CD14-positive monocyte (primary cell): ENCODE measurements at regions not wholly inside any gene's neighbourhood (a gene's known extent, or its start where the extent isn't known, plus 50 kb on each side); places are given as distances from the start of the nearest gene placed in this dataset.

Experiments used
- DNase-seq, 3 donors: peaks; one replicate each; pipeline ENCODE4 v3.0.0-alpha.2; 2011 to 2022
- H2AFZ ChIP-seq: 2 replicates; pipeline ENCODE4 v1.6.0; 2012; ENCODE audit warnings: mild to moderate bottlenecking, low read depth, low read length, inconsistent platforms; ENCODE audit not compliant: insufficient read depth, poor library complexity, severe bottlenecking
- H3K27ac ChIP-seq, 2 donors: 1 replicate in 1 of 2; 2 replicates in 1 of 2; pipeline ENCODE4 v1.5.1; 2012 to 2013; ENCODE audit warnings: low read length in 2 of 2, control low read depth in 1 of 2, inconsistent platforms in 1 of 2, low read depth in 1 of 2, mild to moderate bottlenecking in 1 of 2
- H3K27me3 ChIP-seq, 2 donors: one replicate each; pipeline versions ENCODE4 v1.6.0 to v1.6.1; 2011 to 2013; ENCODE audit warnings: low read length in 2 of 2; ENCODE audit not compliant: control insufficient read depth in 2 of 2, insufficient read depth in 2 of 2
- H3K36me3 ChIP-seq, 2 donors: replicated peaks in 1 of 2; 1 replicate in 1 of 2; 2 replicates in 1 of 2; pipeline versions ENCODE4 v1.5.1 to v1.6.1; 2012 to 2013; ENCODE audit warnings: low read length in 2 of 2, control low read depth in 1 of 2, inconsistent platforms in 1 of 2, mild to moderate bottlenecking in 1 of 2; ENCODE audit not compliant: insufficient read depth in 2 of 2, control insufficient read depth in 1 of 2
- H3K4me1 ChIP-seq, 2 donors: 1 replicate in 1 of 2; 2 replicates in 1 of 2; pipeline versions ENCODE4 v1.5.1 to v1.6.1; 2012 to 2013; ENCODE audit warnings: low read length in 2 of 2, control low read depth in 1 of 2, inconsistent platforms in 1 of 2, mild to moderate bottlenecking in 1 of 2, moderate library complexity in 1 of 2; ENCODE audit not compliant: insufficient read depth in 2 of 2, control insufficient read depth in 1 of 2
- H3K4me2 ChIP-seq: replicated peaks from 2 replicates; pipeline ENCODE3; 2012; ENCODE audit warnings: low read length, moderate library complexity, mild to moderate bottlenecking; ENCODE audit not compliant: poor library complexity, severe bottlenecking; ENCODE audit errors: extremely low read depth
- H3K4me3 ChIP-seq, 3 experiments: fragments of 200-600 bp in 1 of 3; sonication (generic) in 1 of 3; replicated peaks in 1 of 3; 1 replicate in 2 of 3; 2 replicates in 1 of 3; pipeline ENCODE4 v1.5.1; 2011 to 2013; ENCODE audit warnings: low read length in 3 of 3, mild to moderate bottlenecking in 3 of 3, control low read depth in 2 of 3, low read depth in 2 of 3, inconsistent platforms in 1 of 3, moderate library complexity in 1 of 3
- H3K79me2 ChIP-seq: 2 replicates; pipeline ENCODE4 v1.6.0; 2012; ENCODE audit warnings: mild to moderate bottlenecking, control low read depth, inconsistent platforms, low read length, moderate library complexity; ENCODE audit not compliant: insufficient read depth
- H3K9ac ChIP-seq: 2 replicates; pipeline ENCODE4 v1.6.0; 2017; ENCODE audit warnings: low read length, mild to moderate bottlenecking; ENCODE audit not compliant: insufficient read depth, poor library complexity, severe bottlenecking
- H3K9me3 ChIP-seq, 2 donors: replicated peaks in 1 of 2; 1 replicate in 1 of 2; 2 replicates in 1 of 2; pipeline versions ENCODE4 v1.5.1 to v1.6.1; 2012 to 2013; ENCODE audit warnings: low read length in 2 of 2, control low read depth in 1 of 2; ENCODE audit not compliant: control insufficient read depth in 1 of 2, insufficient read depth in 1 of 2
- H4K20me1 ChIP-seq: 2 replicates; pipeline ENCODE4 v1.6.0; 2012; ENCODE audit warnings: mild to moderate bottlenecking, low read length, control low read depth, moderate library complexity; ENCODE audit not compliant: insufficient read depth
- H3K27ac Mint-ChIP-seq, 7 donors: one replicate each; pipeline ENCODE4 v1.8.0; 2020; ENCODE audit warnings: mild to moderate bottlenecking in 7 of 7, mixed read lengths in 7 of 7, moderate library complexity in 6 of 7, inconsistent platforms in 2 of 7
- H3K27me3 Mint-ChIP-seq, 3 donors: one replicate each; pipeline ENCODE4 v1.8.0; 2021 to 2022; ENCODE audit warnings: low read depth in 3 of 3, mild to moderate bottlenecking in 3 of 3, mixed read lengths in 3 of 3, moderate library complexity in 3 of 3, inconsistent platforms in 1 of 3
- H3K36me3 Mint-ChIP-seq, 2 donors: one replicate each; pipeline ENCODE4 v1.8.0; 2020; ENCODE audit warnings: mixed read lengths in 2 of 2, inconsistent platforms in 1 of 2, mild to moderate bottlenecking in 1 of 2
- H3K4me1 Mint-ChIP-seq: one replicate; pipeline ENCODE4 v1.8.0; 2020; ENCODE audit warnings: mild to moderate bottlenecking, mixed read lengths
- H3K4me3 Mint-ChIP-seq, 2 donors: one replicate each; pipeline ENCODE4 v1.8.0; 2020; ENCODE audit warnings: mild to moderate bottlenecking in 2 of 2, mixed read lengths in 2 of 2, moderate library complexity in 1 of 2
- H3K9me3 Mint-ChIP-seq, 7 donors: one replicate each; pipeline ENCODE4 v1.8.0; 2020 to 2022; ENCODE audit warnings: mixed read lengths in 7 of 7, mild to moderate bottlenecking in 6 of 7, moderate library complexity in 6 of 7, inconsistent platforms in 2 of 7
- WGBS: methylation state at CpG from one replicate; pipeline ENCODE4 v1.1.5; 2013; ENCODE audit warnings: missing lambda C conversion rate; ENCODE audit not compliant: insufficient coverage; 5-methylcytosine and 5-hydroxymethylcytosine counted together
- intact Hi-C, 2 donors: fragments of 100-400 bp; cut with micrococcal nuclease; formaldehyde crosslinking; loops; one replicate each; pipeline versions ENCODE4 v1.15.0 to v1.15.1; 2023
- TF ChIP-seq, protein P1 (sequence below): fragments of 200-600 bp; IDR thresholded peaks from one replicate; pipeline ENCODE4 v1.8.0; 2022; ENCODE audit warnings: antibody characterized with exemption, mild to moderate bottlenecking

DNA sequence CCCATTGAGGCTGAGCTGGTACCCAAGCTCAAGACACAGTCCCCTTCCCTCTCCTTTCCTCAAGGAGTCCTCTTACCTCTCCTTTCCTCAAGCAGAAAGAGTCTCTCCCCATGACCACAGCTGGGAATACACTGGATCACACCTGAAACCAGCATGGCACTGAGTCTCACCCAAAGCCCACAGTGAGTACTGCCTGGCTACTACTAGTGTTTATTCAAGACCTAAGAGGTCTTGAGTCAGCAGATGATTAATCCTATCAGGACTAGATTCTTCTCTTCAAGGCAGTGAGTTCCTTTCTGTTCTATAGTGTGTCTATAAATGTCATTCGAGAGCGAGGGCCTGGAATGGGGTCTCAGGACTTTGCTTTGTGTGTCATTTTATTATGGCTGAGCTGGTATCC, 111.4 kb downstream of the METTL4 start:
- no peak overlapping the region for H3K4me3 ChIP-seq
- H3K36me3 ChIP-seq: no peaks in the 10 kb centered on the region
- peaks cover 0 to 3% of the 10 kb centered on the region in 2 donors for H3K27me3 ChIP-seq
- intact Hi-C loops: no loop called here
- H3K4me1 ChIP-seq: no peaks in the 10 kb centered on the region
- DNase-seq: no peak
- peaks cover 2 to 4% (median 3%) of the 10 kb centered on the region in 3 donors for H3K27me3 Mint-ChIP-seq
- no peaks in the 10 kb centered on the region for H3K79me2 ChIP-seq
- H3K27ac ChIP-seq: no peak overlapping the region
- TF ChIP-seq, protein P1, sequence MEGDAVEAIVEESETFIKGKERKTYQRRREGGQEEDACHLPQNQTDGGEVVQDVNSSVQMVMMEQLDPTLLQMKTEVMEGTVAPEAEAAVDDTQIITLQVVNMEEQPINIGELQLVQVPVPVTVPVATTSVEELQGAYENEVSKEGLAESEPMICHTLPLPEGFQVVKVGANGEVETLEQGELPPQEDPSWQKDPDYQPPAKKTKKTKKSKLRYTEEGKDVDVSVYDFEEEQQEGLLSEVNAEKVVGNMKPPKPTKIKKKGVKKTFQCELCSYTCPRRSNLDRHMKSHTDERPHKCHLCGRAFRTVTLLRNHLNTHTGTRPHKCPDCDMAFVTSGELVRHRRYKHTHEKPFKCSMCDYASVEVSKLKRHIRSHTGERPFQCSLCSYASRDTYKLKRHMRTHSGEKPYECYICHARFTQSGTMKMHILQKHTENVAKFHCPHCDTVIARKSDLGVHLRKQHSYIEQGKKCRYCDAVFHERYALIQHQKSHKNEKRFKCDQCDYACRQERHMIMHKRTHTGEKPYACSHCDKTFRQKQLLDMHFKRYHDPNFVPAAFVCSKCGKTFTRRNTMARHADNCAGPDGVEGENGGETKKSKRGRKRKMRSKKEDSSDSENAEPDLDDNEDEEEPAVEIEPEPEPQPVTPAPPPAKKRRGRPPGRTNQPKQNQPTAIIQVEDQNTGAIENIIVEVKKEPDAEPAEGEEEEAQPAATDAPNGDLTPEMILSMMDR: no peak
- H3K9ac ChIP-seq: no peak overlapping the region
- H3K4me2 ChIP-seq: no peak overlapping the region
- H3K9me3 ChIP-seq: peaks cover 3 to 7% of the 10 kb centered on the region in 2 donors
- no CpG with 5 or more reads among the region's 2 CpGs for WGBS
- no peaks in the 10 kb centered on the region for H3K4me1 Mint-ChIP-seq
- no peak overlapping the region for H3K27ac Mint-ChIP-seq
- no peaks in the 10 kb centered on the region for H4K20me1 ChIP-seq
- H3K4me3 Mint-ChIP-seq: no peak overlapping the region
- H2AFZ ChIP-seq: no peak overlapping the region
- H3K9me3 Mint-ChIP-seq: peaks cover 2 to 20% (median 16%) of the 10 kb centered on the region in 7 donors
- H3K36me3 Mint-ChIP-seq: no peaks in the 10 kb centered on the region

DNA sequence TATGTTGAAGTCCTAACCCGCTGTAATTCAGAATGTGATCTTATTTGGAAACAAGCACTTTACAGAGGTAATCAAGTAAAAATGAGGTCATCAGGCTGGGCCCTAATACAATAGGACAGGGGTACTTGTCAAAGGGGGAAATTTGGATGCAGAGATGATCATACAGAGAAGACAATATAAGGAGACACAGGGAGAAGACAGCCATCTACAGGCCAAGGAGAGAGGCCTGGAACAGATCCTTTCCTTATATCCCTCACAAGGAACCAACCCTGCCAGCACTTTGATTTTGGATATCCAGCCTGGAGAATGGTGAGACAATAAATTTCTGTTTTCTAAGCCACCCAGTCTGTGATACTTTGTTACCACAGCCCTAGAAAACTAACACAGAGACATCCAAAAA, 104.3 kb downstream of the METTL4 start:
- Mint-ChIP-seq H3K9me3 (peaks cover 0 to 8% (median 0%) of the 10 kb centered on the region in 7 donors), H3K4me1 (no peaks in the 10 kb centered on the region), H3K27ac (no peak overlapping the region), H3K27me3 (peaks cover 4 to 8% (median 5%) of the 10 kb centered on the region in 3 donors), H3K36me3 (no peaks in the 10 kb centered on the region), H3K4me3 (no peak overlapping the region)
- no peak overlapping the region for H3K9ac ChIP-seq
- TF ChIP-seq, protein P1: no peak
- DNase-seq: no peak
- peaks cover 0 to 6% of the 10 kb centered on the region in 2 donors for H3K27me3 ChIP-seq
- H2AFZ ChIP-seq: no peak overlapping the region
- no peaks in the 10 kb centered on the region for H3K79me2 ChIP-seq
- no peak overlapping the region for H3K27ac ChIP-seq
- no peak overlapping the region for H3K4me3 ChIP-seq
- no peak overlapping the region for H3K4me2 ChIP-seq
- H4K20me1 ChIP-seq: no peaks in the 10 kb centered on the region
- WGBS: 100% methylated on average over 1 of the region's 1 CpG
- H3K9me3 ChIP-seq: no peaks in the 10 kb centered on the region
- H3K4me1 ChIP-seq: no peaks in the 10 kb centered on the region
- intact Hi-C loops: no loop called here
- no peaks in the 10 kb centered on the region for H3K36me3 ChIP-seq
